GM18907 (cell line): ENCODE measurements at regions not wholly inside any gene's neighbourhood (a gene's known extent, or its start where the extent isn't known, plus 50 kb on each side); places are given as distances from the start of the nearest gene placed in this dataset.

Experiments
- ATAC-seq: cut with Tn5 transposase; IDR thresholded peaks from one replicate; pipeline ENCODE4 v1.9.1; 2021; ENCODE audit warnings: mild to moderate bottlenecking, moderate library complexity; ENCODE audit not compliant: unreplicated experiment

DNA sequence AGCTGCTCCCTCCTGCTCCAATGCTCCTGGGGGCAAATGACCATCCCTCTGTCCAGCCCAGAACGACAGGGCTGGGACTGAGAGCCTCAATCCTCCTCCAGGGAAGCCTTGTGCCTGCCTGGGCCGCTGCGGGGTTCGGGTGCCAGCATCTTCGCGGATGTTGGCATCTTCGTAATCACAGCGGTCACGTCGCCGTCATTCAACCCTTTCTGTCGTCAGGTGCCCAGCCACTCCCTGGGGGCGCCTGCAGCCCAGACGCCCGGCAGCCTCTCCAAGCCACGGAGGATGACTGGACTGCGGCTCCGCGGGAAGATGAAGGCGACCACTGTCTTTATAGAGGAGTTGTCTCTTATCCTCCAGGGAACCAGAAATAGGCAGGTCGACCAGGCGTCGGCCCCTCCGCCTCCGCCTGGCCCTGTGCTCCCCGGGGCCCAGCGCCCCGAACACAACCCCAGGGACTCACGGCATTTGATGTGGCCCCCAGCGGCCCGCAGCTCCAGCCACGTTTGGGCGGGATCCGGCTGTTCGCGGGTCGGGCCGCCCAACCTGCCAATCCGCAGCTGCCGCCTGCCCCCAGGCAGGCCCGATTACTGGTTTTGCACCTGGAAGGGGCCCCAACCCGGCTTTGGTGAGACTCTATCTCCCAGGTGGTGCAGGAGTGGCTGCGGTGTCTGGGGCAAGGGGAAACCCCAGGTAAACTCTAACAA lies 113.9 kb downstream of the THNSL2 start:
- no peak for ATAC-seq

DNA sequence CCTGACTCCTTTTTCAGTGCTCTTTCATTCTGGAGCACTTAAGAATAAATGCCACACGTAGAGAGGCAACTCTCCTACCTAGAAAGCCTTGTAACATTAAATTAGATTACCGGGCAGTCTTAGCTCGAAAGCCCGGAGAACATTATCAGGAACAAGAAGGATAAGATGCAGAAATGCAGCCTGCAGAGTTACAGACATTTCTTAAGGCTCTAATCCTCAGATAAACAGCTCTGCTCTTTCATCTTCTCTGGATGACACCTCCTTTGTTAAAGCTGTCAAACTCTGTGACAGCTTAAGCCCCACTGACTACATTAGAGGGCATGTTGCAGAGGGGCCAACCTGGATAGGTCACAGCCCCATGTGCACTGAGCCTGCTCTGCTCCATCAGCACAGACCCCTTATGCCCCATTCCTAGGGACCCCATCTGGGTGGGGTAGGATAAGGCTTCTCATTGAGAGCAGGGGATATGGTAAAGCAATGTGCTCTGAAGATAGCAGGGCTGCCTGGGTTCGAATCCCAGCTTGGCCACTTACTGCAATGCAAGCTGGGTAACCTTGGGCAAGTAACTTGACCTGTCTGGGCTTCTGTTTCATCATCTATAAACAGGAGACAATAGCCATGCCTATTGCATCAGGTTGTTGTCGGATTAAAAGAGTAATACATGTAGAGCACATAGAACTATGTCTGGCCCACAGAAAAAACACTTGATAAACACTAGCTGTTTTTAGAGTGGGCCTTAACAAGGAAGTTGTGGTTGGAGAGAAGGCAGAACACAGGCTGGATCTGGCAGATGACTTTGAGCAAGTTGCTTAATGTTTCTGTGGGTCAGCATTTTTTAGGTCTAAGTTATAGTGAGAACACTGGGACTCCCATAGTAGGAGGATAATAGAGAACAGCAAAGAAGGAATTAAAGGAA lies 111.4 kb downstream of the THNSL2 start:
- ATAC-seq, result no peak

DNA sequence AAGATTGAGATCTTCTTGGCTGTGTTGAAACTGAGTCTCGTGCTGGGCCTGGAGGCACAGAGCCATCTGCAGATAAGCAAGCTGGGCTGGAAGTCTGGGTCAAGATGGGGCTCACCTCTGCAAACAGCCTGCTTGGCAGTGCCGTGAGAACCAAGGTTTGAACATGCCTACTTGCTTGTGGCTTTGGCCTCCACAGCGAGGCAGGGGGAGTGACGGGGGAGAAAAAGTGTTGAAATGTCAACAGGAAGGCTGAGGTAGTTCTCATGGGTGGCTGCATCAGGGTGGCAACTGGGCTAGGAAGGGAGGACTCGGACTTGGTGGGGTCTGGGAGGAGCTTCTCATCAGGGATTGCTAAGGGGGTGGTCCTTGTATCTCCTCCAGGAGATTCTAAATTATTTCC lies 99.7 kb downstream of the THNSL2 start:
- no peak for ATAC-seq

DNA sequence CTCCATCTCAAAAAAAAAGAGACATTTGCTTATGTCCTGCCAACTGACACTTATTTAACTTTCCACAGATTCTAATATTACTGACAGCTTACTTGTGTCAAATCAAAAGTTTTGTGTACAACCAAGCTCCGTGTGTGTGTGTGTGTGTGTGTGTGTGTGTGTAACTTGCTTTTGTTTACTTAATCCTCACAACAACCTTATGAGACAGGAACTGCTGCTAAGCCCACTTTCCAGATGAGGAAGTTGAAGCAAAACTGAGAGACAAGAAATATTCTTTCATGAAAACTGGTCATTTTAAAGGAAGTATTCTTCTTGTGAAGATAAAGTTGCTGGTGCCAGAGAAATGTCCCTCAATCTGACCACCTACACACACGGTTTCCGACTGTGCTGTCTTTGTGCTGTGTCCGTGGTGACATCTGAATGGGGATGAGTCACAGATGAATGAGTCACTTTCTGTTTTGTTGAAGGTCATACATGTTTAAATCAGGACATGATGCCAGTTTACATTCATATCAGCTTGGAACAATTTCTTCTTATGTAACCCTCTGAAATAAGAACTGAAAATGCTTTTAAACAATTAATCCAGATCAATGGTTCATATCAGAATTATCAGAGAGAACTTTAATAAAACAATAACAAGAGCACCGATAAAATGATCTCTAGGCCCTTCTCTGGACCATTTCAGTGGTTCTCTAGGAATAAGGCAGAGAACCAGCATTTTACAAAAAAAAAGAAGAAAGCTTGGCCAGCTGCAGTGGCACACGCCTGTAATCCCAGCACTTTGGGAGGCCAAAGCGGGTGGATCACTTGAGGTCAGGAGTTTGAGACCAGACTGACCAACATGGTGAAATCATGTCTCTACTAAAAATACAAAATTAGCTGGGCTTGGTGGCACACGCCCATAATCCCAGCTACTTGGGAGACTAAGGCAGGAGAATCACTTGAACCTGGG lies 95.5 kb downstream of the THNSL2 start:
- peak; percentile 96 for ATAC-seq

DNA sequence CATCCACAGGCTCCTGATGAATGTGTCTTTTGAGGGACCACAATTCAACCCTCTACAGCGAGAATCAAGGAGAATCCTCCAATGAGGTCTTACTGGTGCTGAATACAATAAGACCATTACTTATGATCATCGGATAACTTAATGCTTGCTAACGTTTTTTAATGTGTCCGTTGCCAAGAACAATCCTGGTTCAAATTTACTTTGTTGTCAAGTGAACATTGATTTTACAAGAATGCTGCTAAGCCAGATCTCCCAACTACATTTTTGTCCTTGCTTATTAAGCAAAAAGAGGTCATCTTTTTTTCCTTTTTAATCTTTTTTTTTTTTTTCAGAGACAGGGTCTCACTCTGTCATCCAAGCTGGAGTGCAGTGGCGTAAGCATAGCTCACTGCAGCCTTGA lies 93.7 kb downstream of the THNSL2 start:
- no peak for ATAC-seq

DNA sequence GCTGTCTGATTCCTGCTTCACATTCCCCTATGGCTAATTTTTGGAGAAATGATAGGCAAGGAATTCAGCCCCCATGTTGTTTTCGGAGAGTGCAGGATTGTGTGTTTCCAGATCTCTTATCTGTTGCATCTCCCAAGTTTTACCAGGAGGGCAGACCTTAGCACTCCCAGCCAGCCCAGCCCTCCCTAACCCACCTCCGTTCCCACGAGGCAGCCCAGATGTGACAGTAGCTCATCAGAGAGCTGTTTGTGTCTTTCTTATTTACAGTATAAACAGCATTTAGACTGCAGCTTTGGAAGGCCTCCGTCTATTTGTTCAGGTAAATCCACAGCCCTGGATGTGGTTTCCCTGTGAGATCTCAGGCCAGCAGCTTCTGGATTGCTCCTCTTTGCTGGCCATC lies 91.6 kb downstream of the THNSL2 start:
- ATAC-seq, result no peak

DNA sequence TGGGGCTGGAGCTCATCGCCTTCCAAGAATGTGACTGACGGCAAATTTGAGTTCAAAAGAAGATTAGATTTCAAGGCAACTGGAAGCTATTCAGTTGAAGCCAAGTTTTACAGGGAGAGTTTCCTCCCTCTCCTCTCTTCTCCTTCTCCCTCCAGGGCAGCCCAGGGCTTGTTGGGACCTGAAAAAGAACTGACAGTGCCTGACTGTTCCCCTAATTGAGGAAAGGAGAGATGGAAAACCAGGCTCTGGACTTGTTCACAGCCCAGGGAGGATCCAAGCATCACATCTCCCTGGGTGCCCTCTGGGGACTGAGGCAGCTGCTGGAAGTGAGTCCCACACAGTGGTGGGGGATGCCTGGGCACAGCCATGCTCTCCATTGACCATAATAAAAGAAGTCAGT lies 88.1 kb downstream of the THNSL2 start:
- no peak for ATAC-seq

DNA sequence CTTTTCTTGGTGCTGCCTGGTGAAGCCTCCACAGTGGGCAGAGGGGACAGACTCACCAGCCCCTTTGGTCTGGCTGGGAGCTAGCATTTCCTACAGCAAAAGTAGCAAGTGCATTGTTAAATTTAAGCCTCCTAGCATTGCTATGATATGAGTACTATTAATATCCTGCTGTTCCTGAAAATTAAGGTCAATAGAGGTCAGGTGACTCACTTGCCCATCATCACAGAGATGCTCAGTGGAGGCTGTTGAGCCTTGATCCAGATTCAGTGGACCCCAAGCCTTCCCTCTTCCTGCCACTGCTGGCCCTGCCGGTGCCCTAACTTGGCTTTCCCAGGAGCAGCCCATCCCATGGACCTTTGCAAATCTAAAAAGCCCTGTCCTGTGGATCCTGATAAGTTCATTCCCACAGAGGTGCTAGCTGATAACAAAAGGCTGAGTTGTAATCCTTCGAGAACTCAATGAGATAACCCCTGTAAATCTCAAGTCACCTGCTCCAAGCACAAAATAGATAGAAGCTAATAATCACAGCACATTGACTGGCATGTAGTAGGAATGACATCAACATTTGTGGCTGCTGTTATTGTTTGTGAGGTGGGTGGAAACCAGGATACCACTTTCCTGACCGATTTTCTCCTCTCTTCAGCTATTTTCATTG lies 84.4 kb downstream of the THNSL2 start:
- ATAC-seq, result no peak

DNA sequence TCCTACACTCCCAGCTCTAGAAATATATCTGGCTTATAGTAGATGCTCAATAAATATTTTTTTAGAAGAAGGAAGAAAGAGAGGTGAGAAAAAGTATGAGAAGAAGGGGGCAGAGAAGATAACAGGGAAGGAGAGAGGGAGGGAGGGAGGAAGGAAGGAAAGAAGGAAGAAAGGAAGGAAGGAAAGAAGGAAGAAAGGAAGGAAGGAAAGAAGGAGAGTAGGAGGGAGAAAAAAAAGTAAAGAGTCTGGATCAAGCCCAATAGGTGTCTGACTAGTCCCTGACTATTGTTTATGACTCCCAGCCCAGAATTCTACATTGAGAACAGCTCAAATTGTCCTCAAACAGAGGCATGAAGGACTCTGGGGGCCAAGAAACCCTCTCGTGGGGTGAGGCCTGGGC lies 83.9 kb downstream of the THNSL2 start:
- no peak for ATAC-seq

DNA sequence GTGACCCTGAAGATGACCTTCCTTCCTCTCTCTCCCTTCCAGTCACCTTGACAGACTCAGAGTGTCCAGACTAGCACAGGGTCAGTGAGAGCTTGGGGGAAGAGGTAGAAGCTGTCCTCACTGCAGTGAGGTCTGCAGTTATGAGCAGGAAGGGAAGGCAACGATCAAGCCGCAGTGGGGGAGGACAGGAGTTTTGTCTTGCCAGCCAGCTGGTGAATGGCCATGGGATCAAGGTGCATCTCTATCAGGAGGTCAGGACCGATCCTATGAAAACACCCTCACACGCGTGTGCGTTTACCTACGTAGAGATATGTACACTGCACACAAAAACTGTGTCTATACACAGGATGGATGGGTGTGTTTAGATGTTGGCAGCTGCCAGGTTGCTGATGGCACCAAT lies 83.2 kb downstream of the THNSL2 start:
- ATAC-seq, result no peak

DNA sequence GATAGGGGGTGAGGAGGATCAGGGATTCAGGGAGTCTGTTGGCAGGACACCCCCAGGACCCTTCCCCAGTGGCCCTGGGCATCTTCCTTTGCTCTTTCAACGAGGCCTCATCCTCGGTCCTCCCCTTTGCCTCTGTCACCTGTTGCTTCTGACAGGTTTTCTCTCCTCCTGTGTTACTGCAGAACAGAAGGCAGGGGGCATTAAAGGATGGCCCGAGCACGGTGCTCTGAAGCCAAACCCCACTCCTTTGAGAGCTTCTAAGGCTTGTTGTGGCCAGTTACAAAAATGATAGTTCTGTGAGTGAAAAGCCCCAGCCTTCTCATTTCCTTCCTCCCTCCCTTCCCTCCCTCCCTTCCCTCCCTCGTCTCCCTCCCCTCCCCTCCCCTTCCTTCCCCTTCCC lies 82.5 kb downstream of the THNSL2 start:
- no peak for ATAC-seq

DNA sequence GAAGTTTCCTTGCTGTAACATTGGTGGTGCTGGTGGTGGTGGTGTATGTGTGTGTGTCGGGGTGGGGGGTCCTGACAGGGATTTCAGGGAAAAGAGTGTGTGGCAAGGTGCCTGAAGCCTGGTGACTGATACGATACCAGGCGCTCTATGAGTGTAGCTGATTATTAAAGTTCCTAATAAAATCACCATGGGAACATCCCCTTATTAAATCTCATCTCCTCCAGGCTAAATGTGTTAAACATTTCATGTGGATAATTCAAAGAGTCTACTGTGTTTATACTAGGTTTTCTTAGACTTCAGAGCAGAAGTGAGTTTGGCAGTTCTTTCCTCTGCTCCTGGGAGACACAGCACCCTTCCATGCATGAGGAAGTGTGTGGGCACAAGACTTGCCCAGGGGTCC lies 82.0 kb downstream of the THNSL2 start:
- no peak for ATAC-seq

DNA sequence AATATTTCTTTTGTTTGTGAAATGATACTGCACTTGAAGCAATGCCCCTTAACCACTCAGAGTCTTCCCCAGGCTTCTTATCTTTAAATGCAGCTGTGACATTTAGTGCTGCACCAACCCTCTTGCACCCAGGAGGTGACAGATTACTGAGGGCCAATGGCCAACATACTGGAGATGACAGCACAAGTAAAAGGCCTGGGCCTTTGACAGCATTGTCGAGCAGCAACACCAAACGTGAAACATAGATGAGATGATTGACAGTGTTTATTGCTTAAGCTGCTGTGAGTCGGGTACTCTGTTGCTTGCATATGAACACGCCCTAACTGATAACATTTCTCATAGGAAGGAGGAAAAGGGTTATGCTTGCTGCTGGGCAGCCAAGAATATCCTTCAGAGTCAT lies 80.3 kb downstream of the THNSL2 start:
- no peak for ATAC-seq

DNA sequence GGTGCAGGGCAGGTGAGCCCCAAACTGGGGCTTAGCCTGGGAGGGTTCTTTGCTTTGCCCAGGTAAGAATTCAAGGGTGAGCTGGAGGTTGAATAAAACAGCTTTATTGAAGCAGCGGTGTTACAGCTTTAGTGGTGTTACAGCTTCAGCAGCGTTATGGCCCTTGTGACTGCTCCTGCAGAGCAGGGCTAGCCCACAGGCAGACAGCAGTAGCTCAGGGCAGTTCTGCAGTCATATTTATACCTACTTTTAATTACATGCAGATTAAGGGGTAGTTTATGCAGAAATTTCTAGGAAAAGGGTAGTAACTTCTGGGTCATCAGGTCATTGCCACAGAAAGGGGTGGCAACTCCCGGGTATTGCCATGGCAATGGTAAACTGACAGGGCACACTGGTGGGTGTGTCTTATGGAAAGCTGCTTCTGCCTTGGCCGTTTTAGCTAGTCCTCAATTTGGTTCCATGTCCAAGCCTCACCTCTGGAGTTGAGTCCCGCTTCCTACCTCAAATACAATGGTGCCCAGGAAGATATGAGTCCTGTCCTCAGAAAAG lies 78.2 kb downstream of the THNSL2 start:
- no peak for ATAC-seq

DNA sequence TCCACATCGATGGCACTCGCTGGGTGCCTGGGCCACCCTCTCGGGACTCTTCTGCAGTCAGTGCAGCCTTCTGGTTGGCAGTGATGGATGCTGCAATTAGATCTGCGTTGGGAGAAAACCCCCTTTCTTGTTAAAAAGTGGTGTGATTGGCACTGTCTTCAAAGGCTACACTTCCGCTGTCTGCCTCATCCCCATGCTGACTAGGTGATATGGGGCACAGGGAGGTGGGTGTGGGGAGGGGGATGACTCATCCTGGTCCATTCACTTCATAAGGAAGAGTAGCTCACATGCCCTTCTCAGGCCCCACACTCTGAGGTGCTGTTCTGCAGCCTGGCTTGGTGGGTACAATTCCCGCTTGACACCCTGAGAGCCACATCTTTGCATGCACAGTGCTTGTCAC lies 77.4 kb downstream of the THNSL2 start:
- no peak for ATAC-seq

DNA sequence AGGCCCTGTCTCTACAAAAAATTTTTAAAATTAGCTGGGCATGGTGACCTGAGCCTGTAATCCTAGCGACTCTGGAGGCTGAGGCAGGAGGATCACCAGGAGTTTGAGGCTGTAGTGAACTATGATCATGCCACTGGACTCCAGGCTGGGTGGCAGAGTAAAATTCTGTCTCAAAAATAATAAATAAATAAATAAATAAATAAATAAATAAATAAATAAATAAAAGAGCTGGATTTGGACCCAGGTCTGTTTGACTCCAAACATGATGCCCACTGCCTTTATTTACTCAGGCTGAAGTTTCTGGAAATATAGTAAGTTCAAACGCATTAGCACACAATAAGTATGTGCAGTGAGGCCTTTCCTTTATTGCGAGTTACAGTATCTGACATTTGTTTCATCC lies 75.0 kb downstream of the THNSL2 start:
- no peak for ATAC-seq

DNA sequence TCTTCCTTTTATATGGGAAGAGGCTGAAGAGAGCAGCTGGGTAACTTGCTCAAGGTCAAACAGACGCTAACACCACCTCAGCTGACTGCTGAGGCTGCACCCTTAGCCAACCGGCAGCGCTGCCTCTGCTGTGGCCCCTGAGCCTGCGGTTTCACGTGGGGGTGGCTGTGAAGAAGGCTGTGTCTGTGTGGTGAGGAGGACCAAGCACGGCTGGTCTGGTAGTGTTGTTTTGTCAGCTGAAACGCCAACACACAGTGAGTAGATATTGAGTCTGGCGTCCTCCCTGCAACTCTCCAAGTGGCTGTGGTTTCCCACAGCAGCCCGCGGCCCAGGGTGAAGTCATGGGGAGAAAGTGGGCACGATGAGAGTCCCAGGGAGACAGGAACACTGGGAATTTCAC lies 69.6 kb downstream of the THNSL2 start:
- no peak for ATAC-seq

DNA sequence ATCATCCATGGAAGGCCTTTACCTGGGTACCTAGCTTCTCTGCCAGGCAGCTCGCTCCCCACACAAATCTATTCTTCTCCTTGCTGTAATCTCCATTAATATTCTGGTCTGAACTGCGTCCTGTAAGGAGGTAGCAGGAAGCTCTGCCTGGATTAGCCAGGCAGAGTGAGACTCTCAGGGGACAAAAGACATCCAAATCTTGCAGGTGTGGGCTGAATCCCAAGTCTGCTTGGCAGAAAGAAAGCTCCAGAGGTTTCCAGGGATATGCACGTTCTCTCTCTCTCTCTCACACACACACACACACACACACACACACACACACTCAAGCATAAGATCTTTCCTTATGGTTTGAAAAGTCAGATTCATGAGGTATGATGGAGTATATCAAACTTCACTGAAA lies 66.5 kb downstream of the THNSL2 start:
- no peak for ATAC-seq
